Posterior vena cava (tissue), 2 donors: ENCODE measurements at regions not wholly inside any gene's neighbourhood (a gene's known extent, or its start where the extent isn't known, plus 50 kb on each side); places are given as distances from the start of the nearest gene placed in this dataset.
"Not testable (repeated sequence)": the region's sequence is repeated elsewhere in the genome, so short reads cannot be mapped to it uniquely, and the experiment has no call there.

Experiments used
- DNase-seq: peaks from one replicate; pipeline ENCODE4 v3.0.0-alpha.2; 2020; ENCODE audit warnings: low spot score
- intact Hi-C, 2 donors: fragments of 100-400 bp; cut with DNase I; formaldehyde crosslinking; loops; one replicate each; pipeline versions ENCODE4 v1.14.1 to v1.14.2; 2022 to 2023
- donor health status: DM: yes; HTN: yes; CAD: no.
- donor health status: DM: yes; HTN: yes; CAD: no.

DNA sequence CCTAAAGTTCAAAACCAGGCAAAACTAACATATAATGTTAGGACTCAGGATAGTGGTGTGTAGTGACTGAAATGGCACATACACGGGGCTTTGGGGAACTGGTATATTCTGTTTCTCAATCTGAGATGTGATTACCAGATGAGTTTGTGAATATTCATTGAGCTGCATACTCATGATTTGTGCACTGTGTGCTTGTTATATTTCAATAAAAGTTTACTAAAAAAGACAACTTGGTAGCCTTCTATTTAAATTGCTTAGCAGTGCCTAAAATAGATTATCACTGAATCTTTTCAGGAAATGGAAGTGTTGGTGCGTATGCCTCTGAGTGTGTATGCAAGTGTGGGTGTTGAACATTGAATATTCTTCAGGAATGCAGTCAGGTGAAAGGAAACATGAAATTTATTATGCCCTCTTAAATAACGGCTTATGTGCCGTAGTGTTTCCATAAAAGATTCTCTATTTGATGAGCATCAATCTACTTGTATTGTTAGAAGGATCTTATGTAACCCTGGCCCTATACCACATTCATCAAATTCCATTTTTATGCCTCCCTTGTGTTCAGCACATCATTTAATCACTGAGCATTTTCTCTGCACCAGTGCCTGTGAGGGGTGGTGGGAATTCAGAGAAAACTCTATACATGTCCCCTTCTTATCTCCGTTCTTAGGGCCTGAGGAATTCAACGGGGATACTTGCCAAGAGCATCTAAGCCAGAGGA is 82.6 kb upstream of the AUTS2 start:
- intact Hi-C loops, result no loop called here
- no peak for DNase-seq

DNA sequence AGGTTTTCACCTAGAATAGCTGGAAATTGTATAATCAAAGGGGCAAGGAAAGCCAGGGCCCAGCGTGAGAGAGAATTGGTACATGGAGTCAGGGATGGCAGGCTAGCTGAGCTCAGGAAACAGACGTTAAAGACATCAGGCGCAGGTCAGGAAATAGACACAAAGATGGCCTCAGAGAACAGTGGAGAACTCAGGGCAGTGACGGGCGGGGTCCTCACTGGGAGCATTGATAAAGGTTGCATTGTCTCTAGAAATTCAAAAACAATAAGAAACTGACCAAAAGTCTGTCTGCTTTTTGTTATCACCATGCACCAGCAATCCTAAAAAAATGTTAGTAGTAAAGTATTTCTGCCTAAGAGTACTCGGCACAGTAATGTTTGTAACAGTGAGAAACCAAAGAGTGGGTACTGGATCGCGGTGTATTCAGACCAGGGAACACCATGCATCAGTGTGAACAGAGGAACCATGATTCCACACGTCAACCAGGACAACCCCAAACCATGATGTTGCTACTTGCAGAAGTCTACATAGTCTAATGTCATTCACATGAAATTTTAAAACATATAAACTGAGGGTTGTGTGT is 81.9 kb upstream of the AUTS2 start:
- no peak for DNase-seq
- intact Hi-C loops, result no loop called here

DNA sequence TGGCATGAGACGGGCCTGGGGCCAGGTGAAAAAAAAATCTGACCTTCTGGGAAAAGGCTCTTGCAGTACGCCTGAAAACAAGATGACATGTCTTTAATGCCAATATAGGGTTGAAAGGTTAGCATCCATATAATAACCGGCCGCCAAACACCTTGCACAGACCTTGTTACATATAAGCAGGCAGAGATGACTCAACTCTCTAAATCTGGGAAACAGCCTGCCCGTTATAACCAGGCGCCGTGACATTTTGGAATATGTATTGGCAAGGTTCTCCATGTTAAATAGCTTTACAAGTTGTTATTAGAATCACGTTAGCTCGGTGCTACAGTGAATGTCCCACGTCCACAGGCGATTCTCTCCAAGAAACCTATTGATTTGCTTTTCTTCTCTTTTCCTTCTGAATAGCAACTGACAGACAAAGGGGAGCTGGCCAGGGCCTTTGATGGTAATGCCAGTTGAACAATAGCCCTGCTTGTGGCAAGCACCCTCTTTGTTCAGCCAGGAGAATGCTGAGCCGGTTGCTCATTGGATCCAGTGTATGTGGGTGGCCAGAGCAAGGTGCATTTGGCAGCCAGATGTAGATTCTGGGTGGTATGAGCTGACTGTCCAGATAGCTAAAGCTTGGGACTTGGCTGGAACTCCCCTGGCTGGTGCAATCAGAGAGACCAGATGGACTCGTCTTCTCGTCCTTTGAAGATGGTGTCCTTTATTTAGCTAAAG is 80.1 kb upstream of the AUTS2 start:
- no peak for DNase-seq
- intact Hi-C loops, result no loop called here

DNA sequence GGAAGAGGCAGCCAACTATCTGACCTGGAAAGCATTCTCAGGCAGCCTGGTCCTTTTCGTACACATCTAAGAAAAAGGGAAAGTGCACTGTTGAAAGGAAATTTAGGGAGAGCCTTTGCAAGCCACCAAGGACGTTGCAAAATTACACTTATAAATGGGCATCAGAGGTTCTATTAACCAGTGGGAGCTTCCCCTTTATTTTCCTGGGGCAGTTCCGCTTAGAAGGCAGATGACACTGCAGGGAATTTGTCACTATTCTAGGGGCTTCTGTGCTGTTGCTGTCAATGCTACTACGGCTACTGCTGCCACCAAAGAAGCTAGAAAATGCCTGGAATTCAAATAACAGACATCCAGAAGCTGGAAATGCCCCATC is 79.6 kb upstream of the AUTS2 start:
- intact Hi-C loops, result no loop called here
- DNase-seq, result no peak

DNA sequence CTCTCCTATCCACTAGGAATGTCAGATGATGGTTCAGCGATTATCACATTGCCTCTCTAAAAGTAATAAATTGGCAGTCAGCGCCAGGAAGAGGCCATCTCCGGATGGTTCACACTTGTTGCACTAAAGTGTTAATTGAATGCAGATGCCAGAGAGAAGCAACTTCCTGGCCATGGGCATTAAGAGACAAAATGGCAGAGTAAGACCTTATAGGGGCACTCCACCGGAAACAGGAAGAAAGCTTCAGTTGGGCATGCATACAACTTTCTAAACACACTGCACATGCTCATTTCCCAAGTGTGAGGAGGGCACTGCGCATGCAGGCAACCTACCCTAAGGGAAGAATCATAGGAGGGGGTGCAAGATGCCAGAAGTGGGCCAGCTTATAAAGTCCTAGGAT is 71.7 kb upstream of the AUTS2 start:
- intact Hi-C loops, result no loop called here
- DNase-seq, result no peak

DNA sequence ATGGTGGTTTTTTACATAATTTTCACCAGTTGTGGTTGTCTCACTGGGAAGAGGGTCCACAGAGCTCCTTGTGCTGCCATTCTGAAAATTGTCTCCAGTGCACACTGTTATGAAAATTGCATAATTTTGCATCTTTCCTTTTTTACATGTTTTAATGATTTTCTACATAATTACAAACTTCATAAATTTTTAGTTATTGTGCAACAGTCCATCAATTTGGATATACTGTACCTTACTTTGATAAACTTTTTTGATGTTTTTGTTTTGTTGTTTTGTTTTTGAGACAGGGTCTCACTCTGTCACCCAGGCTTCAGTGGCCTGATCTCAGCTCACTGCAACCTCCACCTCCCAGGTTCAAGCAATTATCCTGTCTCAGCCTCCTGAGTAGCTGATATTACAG is 70.6 kb upstream of the AUTS2 start:
- intact Hi-C loops, result no loop called here
- DNase-seq, result no peak

DNA sequence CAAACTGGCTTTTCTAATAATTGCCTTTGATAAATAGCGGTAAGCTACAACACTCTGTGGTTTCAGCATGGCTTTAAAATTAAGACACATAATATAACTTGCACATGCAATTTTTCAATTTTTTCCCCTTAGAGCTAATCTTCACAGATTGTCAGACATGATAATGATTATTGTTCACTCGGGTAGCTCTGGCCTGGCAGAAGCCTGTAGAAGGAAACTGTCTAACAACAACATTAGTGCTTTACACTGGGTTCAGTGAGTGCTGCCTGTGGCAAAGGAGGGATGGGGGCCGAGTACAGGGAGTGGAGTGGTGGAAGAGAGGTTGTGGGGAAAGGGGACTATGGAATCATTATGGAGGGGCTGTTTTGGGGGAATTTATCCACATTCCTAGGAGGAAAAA is 67.2 kb upstream of the AUTS2 start:
- DNase-seq, result no peak
- intact Hi-C loops, result no loop called here

DNA sequence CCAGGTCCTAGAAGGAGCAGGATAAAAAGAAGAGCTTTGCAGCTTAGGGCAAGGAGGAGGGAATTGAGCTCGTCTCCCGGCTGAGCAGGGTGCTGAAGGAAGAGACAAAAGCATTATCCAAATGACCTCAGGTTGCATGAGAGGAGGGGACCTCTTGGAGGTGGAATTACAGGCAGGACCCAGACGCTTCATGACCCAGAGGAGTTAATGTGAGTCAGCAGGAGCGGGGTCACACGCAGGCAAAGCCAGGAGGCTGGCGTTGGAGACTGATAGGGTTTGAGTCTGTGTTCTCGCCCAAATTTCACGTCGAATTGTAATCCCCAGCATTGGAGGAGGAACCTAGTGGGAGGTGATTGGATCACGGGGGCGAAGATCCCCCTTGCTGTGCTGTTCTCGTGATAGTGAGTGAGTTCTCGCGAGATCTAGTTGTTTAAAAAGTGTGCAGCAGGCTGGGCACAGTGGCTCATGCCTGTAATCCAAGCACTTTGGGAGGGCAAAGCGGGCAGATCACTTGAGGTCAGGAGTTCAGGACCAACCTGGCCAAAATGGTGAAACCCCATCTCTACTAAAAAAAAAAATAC is 63.7 kb upstream of the AUTS2 start:
- intact Hi-C loops, result no loop called here
- no peak for DNase-seq

DNA sequence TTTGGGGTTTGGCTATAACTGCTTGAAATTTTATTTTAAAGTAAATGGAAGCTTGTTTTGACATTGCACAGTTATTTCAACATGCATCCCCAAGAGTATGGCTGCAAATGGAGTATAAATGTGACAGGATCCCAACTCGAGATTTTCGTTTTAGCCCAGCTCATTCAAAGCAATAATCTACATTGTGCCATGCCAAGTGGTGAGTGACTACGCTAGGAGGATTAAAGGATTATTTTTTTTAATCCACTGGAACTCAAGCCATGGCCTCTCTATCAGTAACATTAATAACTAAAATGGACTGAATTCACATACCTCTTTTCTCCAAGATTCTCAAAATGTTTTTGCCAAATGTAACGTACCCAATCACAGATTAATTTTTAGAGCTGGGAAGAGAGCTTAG is 60.6 kb upstream of the AUTS2 start:
- intact Hi-C loops, result no loop called here
- DNase-seq, result no peak

DNA sequence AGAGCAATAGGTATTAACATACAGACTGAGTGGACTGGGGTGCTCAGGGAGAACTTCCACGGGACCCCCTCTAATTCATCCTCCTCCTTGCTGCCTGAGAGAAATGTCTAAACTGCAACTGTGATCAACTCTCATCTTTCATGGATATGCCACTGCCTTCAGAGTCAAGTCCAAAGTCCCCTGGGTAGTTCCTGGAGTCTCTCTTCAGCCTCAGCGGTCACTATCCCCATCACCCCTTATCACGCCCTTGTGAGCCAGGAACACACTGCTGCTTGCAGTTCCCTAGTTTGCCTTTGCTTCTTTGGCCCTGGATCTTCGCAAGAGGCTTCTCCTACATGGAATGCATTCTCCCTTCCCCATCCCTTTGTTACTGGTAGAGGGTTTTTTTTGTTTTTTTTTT is 58.7 kb upstream of the AUTS2 start:
- intact Hi-C loops, result no loop called here
- DNase-seq, result no peak

DNA sequence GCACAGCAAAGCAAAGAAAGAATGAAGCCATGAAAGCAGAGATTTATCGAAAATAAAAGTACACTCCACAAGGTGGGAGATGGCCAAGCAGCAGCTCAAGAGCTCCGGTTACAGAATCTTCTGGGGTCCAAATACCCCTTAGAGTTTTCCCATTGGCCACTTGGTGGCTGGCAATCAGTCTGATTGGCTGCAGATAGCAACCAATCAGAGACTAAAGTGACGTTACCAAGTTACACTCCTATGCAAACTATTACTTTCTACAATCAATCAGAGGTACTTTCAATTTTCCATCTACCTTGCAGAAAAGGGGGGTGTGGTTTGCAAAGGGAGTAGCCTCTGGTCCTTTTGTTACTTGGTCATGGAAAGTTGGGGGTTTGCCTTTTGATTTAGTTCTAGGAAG is 58.0 kb upstream of the AUTS2 start:
- DNase-seq, result no peak

DNA sequence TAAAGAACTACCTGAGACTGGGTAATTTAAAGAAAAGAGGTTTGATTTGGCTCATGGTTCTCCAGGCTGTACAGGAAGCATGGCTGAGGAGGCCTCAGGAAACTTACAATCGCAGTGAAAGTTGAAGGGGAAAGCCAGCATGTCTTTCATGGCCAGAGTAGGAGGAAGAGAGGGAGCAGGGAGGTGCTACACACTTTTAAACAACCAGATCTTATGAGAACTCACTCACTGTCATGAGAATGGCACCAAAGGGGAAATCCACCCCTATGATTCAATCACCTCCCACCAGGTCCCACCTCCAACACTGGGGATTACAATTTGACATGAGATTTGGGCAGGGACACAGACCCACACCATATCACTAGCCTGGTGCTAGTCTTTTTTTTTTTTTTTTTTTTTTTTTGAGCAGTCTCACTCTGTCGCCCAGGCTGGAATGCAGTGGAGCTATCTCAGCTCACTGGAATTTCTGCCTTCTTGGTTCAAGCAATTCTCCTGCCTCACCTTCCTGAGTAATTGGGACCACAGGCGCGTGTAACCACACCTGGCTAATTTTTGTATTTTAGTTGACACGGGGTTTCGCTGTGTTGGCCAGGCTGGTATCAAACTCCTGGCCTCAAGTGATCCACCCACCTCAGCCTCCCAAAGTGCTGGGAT is 56.4 kb upstream of the AUTS2 start:
- intact Hi-C loops, DNase-seq: not testable (repeated sequence)

More for the DNA sequence above, 58.0 kb upstream of the AUTS2 start:
- intact Hi-C loops, result no loop called here

DNA sequence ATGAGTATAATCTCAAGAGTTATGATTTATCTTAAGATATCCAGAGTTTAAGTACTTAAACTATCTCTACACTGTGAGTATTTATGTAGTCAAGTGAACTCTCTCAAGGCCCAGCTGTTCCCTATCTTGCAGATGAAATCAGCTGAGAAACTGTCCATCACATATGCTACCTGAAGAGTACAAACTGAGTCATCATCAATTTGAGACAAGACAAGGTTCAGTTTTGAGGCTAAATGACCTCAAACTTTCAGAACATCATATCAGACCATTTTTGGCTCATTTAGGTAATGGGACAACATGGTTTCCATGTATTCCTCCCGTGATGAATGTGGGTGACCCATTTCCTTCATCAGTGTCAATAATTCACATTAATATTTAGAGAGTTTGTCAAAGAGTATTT is 53.1 kb upstream of the AUTS2 start:
- intact Hi-C loops, result no loop called here
- DNase-seq, result no peak
